Spleen (tissue), 11 donors: ENCODE measurements at regions not wholly inside any gene's neighbourhood (a gene's known extent, or its start where the extent isn't known, plus 50 kb on each side); places are given as distances from the start of the nearest gene placed in this dataset.
"Not testable (repeated sequence)": the region's sequence is repeated elsewhere in the genome, so short reads cannot be mapped to it uniquely, and the experiment has no call there.

Experiments used
- DNase-seq: peaks from one replicate; pipeline ENCODE4 v3.0.0-alpha.2; 2020
- H3K27ac ChIP-seq, 8 donors: fragments of 200-600 bp; sonication (generic) in 7 of 8; 1 replicate in 4 of 8; 2 replicates in 4 of 8; pipeline versions ENCODE4 v1.5.0 to v1.8.0; 2016 to 2021; ENCODE audit warnings: inconsistent platforms in 4 of 8, mild to moderate bottlenecking in 4 of 8, moderate library complexity in 1 of 8
- H3K27me3 ChIP-seq, 7 donors: fragments of 200-600 bp; sonication (generic) in 6 of 7; replicated peaks in 1 of 7; 1 replicate in 4 of 7; 2 replicates in 3 of 7; pipeline versions ENCODE4 v1.5.0 to v1.8.0; 2016 to 2021; ENCODE audit warnings: inconsistent platforms in 3 of 7, mild to moderate bottlenecking in 1 of 7
- H3K36me3 ChIP-seq, 6 donors: fragments of 200-600 bp; sonication (generic) in 5 of 6; 1 replicate in 4 of 6; 2 replicates in 2 of 6; pipeline versions ENCODE4 v1.5.0 to v1.8.0; 2016 to 2021; ENCODE audit warnings: inconsistent platforms in 2 of 6
- H3K4me1 ChIP-seq, 6 donors: fragments of 200-600 bp; sonication (generic) in 5 of 6; 1 replicate in 3 of 6; 2 replicates in 3 of 6; pipeline versions ENCODE4 v1.5.0 to v1.8.0; 2016 to 2021; ENCODE audit warnings: inconsistent platforms in 3 of 6
- H3K4me3 ChIP-seq, 8 donors: fragments of 200-600 bp; sonication (generic) in 7 of 8; 1 replicate in 4 of 8; 2 replicates in 4 of 8; pipeline versions ENCODE4 v1.5.0 to v1.8.0; 2016 to 2021; ENCODE audit warnings: inconsistent platforms in 4 of 8, mild to moderate bottlenecking in 4 of 8, moderate library complexity in 2 of 8
- H3K9me3 ChIP-seq, 8 donors: fragments of 200-600 bp; sonication (generic) in 7 of 8; 1 replicate in 4 of 8; 2 replicates in 4 of 8; pipeline versions ENCODE4 v1.5.0 to v1.8.0; 2016 to 2021; ENCODE audit warnings: inconsistent platforms in 4 of 8
- CTCF ChIP-seq, 11 experiments: fragments of 200-600 bp in 7 of 11; fragments of 450-650 bp in 4 of 11; sonication (generic) in 4 of 11; IDR thresholded peaks in 8 of 11; conservative IDR thresholded peaks in 3 of 11; 1 replicate in 7 of 11; 2 replicates in 4 of 11; pipeline versions ENCODE4 v1.4.0 to v1.8.0; 2016 to 2021; ENCODE audit warnings: antibody characterized with exemption in 11 of 11, inconsistent platforms in 4 of 11, mild to moderate bottlenecking in 1 of 11
- POLR2A ChIP-seq, 3 donors: fragments of 450-650 bp; IDR thresholded peaks; one replicate each; pipeline ENCODE4 v1.5.1; 2017; ENCODE audit warnings: antibody characterized with exemption in 3 of 3, mild to moderate bottlenecking in 1 of 3
- POLR2AphosphoS5 ChIP-seq, 3 donors: sonication (generic); formaldehyde crosslinking; IDR thresholded peaks; one replicate each; pipeline ENCODE4 v1.5.1; 2017; ENCODE audit warnings: antibody characterized with exemption in 3 of 3
- WGBS, 5 donors: extraction: QIAGEN DNeasy Blood & Tissue Kit in 3 of 5; methylation state at CpG; one replicate each; pipeline versions ENCODE4 v1.1.5 to v1.1.7; 2013 to 2018; 5-methylcytosine and 5-hydroxymethylcytosine counted together
- intact Hi-C: fragments of 100-400 bp; cut with DNase I; formaldehyde crosslinking; loops from one replicate; pipeline ENCODE4 v1.15.0; 2023; ENCODE audit warnings: low total_unique reads
- donor health status: healthy with polysubstance abuse.
- donor health status: DM: no; HTN: no; CAD: no; lungs with moderate emphysema.
- donor health status: DM: no; HTN: no; CAD: no.
- donor health status: Bipolar disorder and iron deficiency.
- donor health status: healthy.
- donor health status: DM: no; HTN: no; CAD: no.
- donor health status: DM: yes; HTN: yes; CAD: no.

- no peak for DNase-seq
- H3K27me3 ChIP-seq, result no peaks in the 10 kb centered on the region
- H3K9me3 ChIP-seq, result peaks cover 0 to 8% (median 7%) of the 10 kb centered on the region in 8 donors
- no peaks in the 10 kb centered on the region for H3K4me1 ChIP-seq
- H3K4me3 ChIP-seq, result no peak overlapping the region
- TF ChIP-seq CTCF (IDR thresholded peaks at IDR 0.05 in 8 of 11, conservative IDR thresholded peaks at IDR 0.05 in 3 of 11) (no peak), POLR2AphosphoS5 (IDR thresholded peaks at IDR 0.05) (no peak), POLR2A (IDR thresholded peaks at IDR 0.05) (no peak)
- 78 to 89% (median 84%) methylated on average over 3 of the region's 3 CpGs for WGBS, 5 donors
- no peak overlapping the region for H3K27ac ChIP-seq
- no peaks in the 10 kb centered on the region for H3K36me3 ChIP-seq
- intact Hi-C loops, result no loop called here
These were observed 160.3 kb upstream of the FSIP2 start for GRCh38 chr2:185578322-185578721.

GRCh38 chr2:185583058-185583816 lies 155.4 kb upstream of the FSIP2 start:
- Histone ChIP-seq H3K9me3 (peaks cover 0 to 34% (median 31%) of the 10 kb centered on the region in 8 donors), H3K4me1 (no peaks in the 10 kb centered on the region), H3K4me3 (no peak overlapping the region), H3K27me3 (no peaks in the 10 kb centered on the region), H3K36me3 (no peaks in the 10 kb centered on the region), H3K27ac (no peak overlapping the region)
- no peak for DNase-seq
- intact Hi-C loops, result no loop called here
- TF ChIP-seq POLR2A (IDR thresholded peaks at IDR 0.05) (no peak), POLR2AphosphoS5 (IDR thresholded peaks at IDR 0.05) (no peak), CTCF (IDR thresholded peaks at IDR 0.05 in 8 of 11, conservative IDR thresholded peaks at IDR 0.05 in 3 of 11) (no peak)
- WGBS, 5 donors, result 75 to 91% (median 89%) methylated on average over 2 of the region's 2 CpGs

DNA sequence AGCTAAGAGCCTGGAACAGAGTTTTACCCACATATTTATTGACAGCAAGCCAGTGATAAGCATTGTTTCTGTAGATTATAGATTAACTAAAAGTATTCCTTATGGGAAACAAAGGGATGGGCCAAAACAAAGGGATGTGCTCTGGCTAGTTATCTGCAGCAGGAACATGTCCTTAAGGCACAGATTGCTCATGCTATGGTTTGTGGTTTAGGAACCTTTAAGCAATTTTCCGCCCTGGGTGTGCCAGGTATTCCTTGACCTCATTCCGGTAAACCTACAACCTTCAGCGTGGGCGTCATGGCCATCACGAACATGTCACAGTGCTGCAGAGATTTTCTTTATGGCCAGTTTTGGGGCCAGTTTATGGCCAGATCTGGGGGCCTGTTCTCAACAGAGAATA lies 153.4 kb upstream of the FSIP2 start:
- H3K27ac ChIP-seq, H3K36me3 ChIP-seq, intact Hi-C loops, H3K4me1 ChIP-seq, H3K27me3 ChIP-seq, H3K4me3 ChIP-seq, DNase-seq: not testable (repeated sequence)
- H3K9me3 ChIP-seq, result peaks cover 0 to 34% (median 31%) of the 10 kb centered on the region in 8 donors
- 69 to 96% (median 91%) methylated on average over 5 of the region's 5 CpGs for WGBS, 5 donors

GRCh38 chr2:185591276-185591675 lies 147.3 kb upstream of the FSIP2 start:
- intact Hi-C loops, H3K27me3 ChIP-seq, H3K4me3 ChIP-seq, H3K36me3 ChIP-seq, DNase-seq, H3K27ac ChIP-seq, H3K4me1 ChIP-seq: not testable (repeated sequence)
- H3K9me3 ChIP-seq, result peaks cover 0 to 25% (median 8%) of the 10 kb centered on the region in 8 donors
- WGBS, 5 donors, result 87 to 94% (median 90%) methylated on average over 11 to 14 of the region's 14 CpGs

GRCh38 chr2:185607945-185608344 lies 130.7 kb upstream of the FSIP2 start:
- TF ChIP-seq POLR2AphosphoS5 (IDR thresholded peaks at IDR 0.05) (no peak), POLR2A (IDR thresholded peaks at IDR 0.05) (no peak), CTCF (IDR thresholded peaks at IDR 0.05 in 8 of 11, conservative IDR thresholded peaks at IDR 0.05 in 3 of 11) (no peak)
- intact Hi-C loops, result no loop called here
- WGBS, 5 donors, result 54 to 75% (median 68%) methylated on average over 1 of the region's 1 CpG

More at GRCh38 chr2:185607945-185608344, 130.7 kb upstream of the FSIP2 start:
- no peak overlapping the region for H3K27ac ChIP-seq
- H3K36me3 ChIP-seq, result no peaks in the 10 kb centered on the region
- no peaks in the 10 kb centered on the region for H3K27me3 ChIP-seq
- H3K4me3 ChIP-seq, result no peak overlapping the region
- no peaks in the 10 kb centered on the region for H3K9me3 ChIP-seq
- no peaks in the 10 kb centered on the region for H3K4me1 ChIP-seq
- no peak for DNase-seq
